Neural crest cell (in vitro differentiated cells): ENCODE measurements at regions not wholly inside any gene's neighbourhood (a gene's known extent, or its start where the extent isn't known, plus 50 kb on each side); places are given as distances from the start of the nearest gene placed in this dataset.

ENCODE experiments used
- DNase-seq: peaks from one replicate; pipeline ENCODE4 v3.0.0; 2021; ENCODE audit warnings: low read depth, mixed read lengths, low spot score
- H3K27ac Mint-ChIP-seq: one replicate; pipeline ENCODE4 v1.8.0; 2021; ENCODE audit warnings: mild to moderate bottlenecking, mixed read lengths; ENCODE audit not compliant: unreplicated experiment
- H3K27me3 Mint-ChIP-seq: 2 replicates; pipeline ENCODE4 v1.8.0; 2021; ENCODE audit warnings: low read depth, mild to moderate bottlenecking, mixed read lengths
- H3K36me3 Mint-ChIP-seq: 2 replicates; pipeline ENCODE4 v1.8.0; 2021; ENCODE audit warnings: low read depth, mild to moderate bottlenecking, mixed read lengths
- H3K4me1 Mint-ChIP-seq: 2 replicates; pipeline ENCODE4 v1.8.0; 2021; ENCODE audit warnings: mixed read lengths
- H3K4me3 Mint-ChIP-seq: one replicate; pipeline ENCODE4 v1.8.0; 2021; ENCODE audit warnings: mild to moderate bottlenecking, mixed read lengths
- H3K9me3 Mint-ChIP-seq: 2 replicates; pipeline ENCODE4 v1.8.0; 2021; ENCODE audit warnings: mixed read lengths
- CTCF ChIP-seq: fragments of 200-600 bp; sonication (generic); conservative IDR thresholded peaks from 2 replicates; pipeline ENCODE4 v1.5.0; 2021; ENCODE audit warnings: antibody characterized with exemption, mild to moderate bottlenecking

GRCh38 chr3:104908761-104909160 is 457.9 kb upstream of the ALCAM start:
- Mint-ChIP-seq H3K27ac (no peak overlapping the region), H3K27me3 (no peaks in the 10 kb centered on the region)
- DNase-seq: no peak

GRCh38 chr3:104909198-104909597 is 457.5 kb upstream of the ALCAM start:
- no peak for TF ChIP-seq CTCF
- Mint-ChIP-seq H3K36me3 (peaks cover 3% of the 10 kb centered on the region), H3K4me3 (no peak overlapping the region), H3K9me3 (peaks cover 5% of the 10 kb centered on the region), H3K27me3 (no peaks in the 10 kb centered on the region), H3K27ac (no peak overlapping the region), H3K4me1 (no peaks in the 10 kb centered on the region)
- no peak for DNase-seq

More at GRCh38 chr3:104908761-104909160, 457.9 kb upstream of the ALCAM start:
- no peak overlapping the region for H3K4me3 Mint-ChIP-seq
- H3K9me3 Mint-ChIP-seq: peaks cover 5% of the 10 kb centered on the region
- no peak for TF ChIP-seq CTCF
- H3K36me3 Mint-ChIP-seq: peaks cover 3% of the 10 kb centered on the region
- no peaks in the 10 kb centered on the region for H3K4me1 Mint-ChIP-seq

- Mint-ChIP-seq H3K4me1 (no peaks in the 10 kb centered on the region), H3K9me3 (peaks cover 3% of the 10 kb centered on the region), H3K36me3 (peaks cover 3% of the 10 kb centered on the region), H3K27me3 (no peaks in the 10 kb centered on the region), H3K27ac (no peak overlapping the region), H3K4me3 (no peak overlapping the region)
- DNase-seq: no peak
- TF ChIP-seq CTCF: no peak
Observed at GRCh38 chr3:104909721-104910120, 457.0 kb upstream of the ALCAM start.

GRCh38 chr3:104911376-104911775 is 455.3 kb upstream of the ALCAM start:
- H3K27ac Mint-ChIP-seq: no peak overlapping the region
- DNase-seq: no peak
- no peak overlapping the region for H3K4me3 Mint-ChIP-seq
- peaks cover 6% of the 10 kb centered on the region for H3K9me3 Mint-ChIP-seq
- TF ChIP-seq CTCF: no peak
- H3K4me1 Mint-ChIP-seq: peaks cover 8% of the 10 kb centered on the region
- no peaks in the 10 kb centered on the region for H3K27me3 Mint-ChIP-seq
- H3K36me3 Mint-ChIP-seq: peaks cover 3% of the 10 kb centered on the region

GRCh38 chr3:104916971-104917370 is 449.7 kb upstream of the ALCAM start:
- H3K4me3 Mint-ChIP-seq: no peak overlapping the region

More at GRCh38 chr3:104916971-104917370, 449.7 kb upstream of the ALCAM start:
- Mint-ChIP-seq H3K27ac (no peak overlapping the region), H3K36me3 (no peaks in the 10 kb centered on the region), H3K27me3 (no peaks in the 10 kb centered on the region), H3K4me1 (peaks cover 10% of the 10 kb centered on the region), H3K9me3 (peaks cover 5% of the 10 kb centered on the region)
- no peak for DNase-seq
- no peak for TF ChIP-seq CTCF
